IMR-90 (cell line): ENCODE measurements at regions not wholly inside any gene's neighbourhood (a gene's known extent, or its start where the extent isn't known, plus 50 kb on each side); places are given as distances from the start of the nearest gene placed in this dataset.

Source experiments
- ATAC-seq: fragments of 200-7000 bp; cut with Tn5 transposase; 2 replicates; pipeline ENCODE4 v1.9.1; 2020; ENCODE audit warnings: low read depth, mild to moderate bottlenecking, moderate library complexity
- BruUV-seq: library from RNA; stranded (reverse); fragments of 400-500 nt; replicated peaks from 2 replicates; lab custom pipeline; 2021; lab: Mats Ljungman, UMichigan
- CTCF ChIA-PET: fragments of 300-600 bp; formaldehyde crosslinking; extraction: SDS; loops from one replicate; lab custom pipeline; 2021; ENCODE audit warnings: antibody characterized with exemption; lab: Yijun Ruan, JAX
- POLR2A ChIA-PET: fragments of 300-600 bp; sonication (Branson Sonifier 250); formaldehyde crosslinking; loops from one replicate; lab custom pipeline; 2022; ENCODE audit warnings: antibody characterized with exemption; ENCODE audit not compliant: unreplicated experiment; lab: Charles Lee
- DNase-seq: peaks from one replicate; pipeline ENCODE4 v3.0.0; 2013
- H2AFZ ChIP-seq: replicated peaks from 2 replicates; pipeline ENCODE3; 2013; ENCODE audit warnings: low read length, mild to moderate bottlenecking; ENCODE audit not compliant: poor library complexity
- H2AK5ac ChIP-seq: 2 replicates; pipeline ENCODE4 v1.6.1; 2013; ENCODE audit warnings: low read depth, low read length, inconsistent platforms
- H2AK9ac ChIP-seq: replicated peaks from 2 replicates; pipeline ENCODE3; 2013; ENCODE audit warnings: mild to moderate bottlenecking, low read depth, low read length, moderate library complexity; ENCODE audit not compliant: poor library complexity
- H2BK120ac ChIP-seq: 2 replicates; pipeline ENCODE4 v1.6.1; 2013; ENCODE audit warnings: low read depth, low read length, inconsistent platforms
- H2BK15ac ChIP-seq: 3 replicates; pipeline ENCODE4 v1.6.1; 2013; ENCODE audit warnings: low read depth, low read length, inconsistent platforms
- H2BK20ac ChIP-seq: 2 replicates; pipeline ENCODE4 v1.6.1; 2013; ENCODE audit warnings: low read depth, mild to moderate bottlenecking, inconsistent platforms, low read length, moderate library complexity
- H2BK5ac ChIP-seq: 2 replicates; pipeline ENCODE4 v1.6.1; 2013; ENCODE audit warnings: mild to moderate bottlenecking, low read depth, low read length, inconsistent platforms; ENCODE audit not compliant: poor library complexity, severe bottlenecking
- H3K14ac ChIP-seq: replicated peaks from 2 replicates; pipeline ENCODE4 v1.6.1; 2013; ENCODE audit warnings: low read depth, low read length, inconsistent platforms
- H3K18ac ChIP-seq: 2 replicates; pipeline ENCODE4 v1.6.1; 2013; ENCODE audit warnings: low read depth, low read length, control low read depth
- H3K23ac ChIP-seq: 2 replicates; pipeline ENCODE4 v1.6.1; 2013; ENCODE audit warnings: low read depth, low read length, inconsistent platforms
- H3K27ac ChIP-seq: 2 replicates; pipeline ENCODE4 v1.5.1; 2013; ENCODE audit warnings: mild to moderate bottlenecking, control low read depth, low read length; ENCODE audit not compliant: insufficient read depth
- H3K27me3 ChIP-seq: 2 replicates; pipeline ENCODE4 v1.6.1; 2013; ENCODE audit warnings: low read length; ENCODE audit not compliant: control insufficient read depth, insufficient read depth
- H3K36me3 ChIP-seq: 2 replicates; pipeline ENCODE4 v1.6.1; 2013; ENCODE audit warnings: low read length, mixed read lengths; ENCODE audit not compliant: control insufficient read depth, insufficient read depth
- H3K4ac ChIP-seq: 2 replicates; pipeline ENCODE4 v1.6.1; 2013; ENCODE audit warnings: low read depth, low read length, inconsistent platforms
- H3K4me1 ChIP-seq: 2 replicates; pipeline ENCODE4 v1.6.1; 2013; ENCODE audit warnings: low read length, mixed read lengths; ENCODE audit not compliant: control insufficient read depth, insufficient read depth
- H3K4me2 ChIP-seq: 2 replicates; pipeline ENCODE4 v1.6.1; 2013; ENCODE audit warnings: low read depth, mild to moderate bottlenecking, control low read depth, low read length, moderate library complexity
- H3K4me3 ChIP-seq: 2 replicates; pipeline ENCODE4 v1.5.1; 2013; ENCODE audit warnings: low read depth, mild to moderate bottlenecking, control low read depth, low read length, moderate library complexity; ENCODE audit not compliant: insufficient read depth
- H3K56ac ChIP-seq: 2 replicates; pipeline ENCODE4 v1.6.1; 2013; ENCODE audit warnings: low read length, inconsistent platforms; ENCODE audit not compliant: insufficient read depth; ENCODE audit errors: extremely low read depth
- H3K79me1 ChIP-seq, 2 experiments: 2 replicates each; pipeline ENCODE4 v1.6.1; 2013; ENCODE audit warnings: low read length in 2 of 2, inconsistent platforms in 1 of 2, low read depth in 1 of 2
- H3K9ac ChIP-seq: 2 replicates; pipeline ENCODE4 v1.6.1; 2013; ENCODE audit warnings: low read depth, low read length, control low read depth
- H3K9me1 ChIP-seq: 2 replicates; pipeline ENCODE4 v1.6.1; 2013; ENCODE audit warnings: low read length, inconsistent platforms; ENCODE audit not compliant: insufficient read depth
- H3K9me3 ChIP-seq: 2 replicates; pipeline ENCODE4 v1.6.1; 2013; ENCODE audit warnings: low read length; ENCODE audit not compliant: control insufficient read depth, insufficient read depth
- H4K20me1 ChIP-seq: 2 replicates; pipeline ENCODE4 v1.6.1; 2013; ENCODE audit warnings: low read length, inconsistent platforms; ENCODE audit not compliant: insufficient read depth
- H4K5ac ChIP-seq: 2 replicates; pipeline ENCODE4 v1.6.1; 2013; ENCODE audit warnings: mild to moderate bottlenecking, low read depth, low read length, control low read depth
- H4K8ac ChIP-seq, 2 experiments: 2 replicates each; pipeline ENCODE4 v1.6.1; 2013; ENCODE audit warnings: low read depth in 2 of 2, low read length in 2 of 2, control low read depth in 1 of 2, inconsistent platforms in 1 of 2
- H4K91ac ChIP-seq: 2 replicates; pipeline ENCODE4 v1.6.1; 2013; ENCODE audit warnings: low read depth, low read length, inconsistent platforms; ENCODE audit not compliant: insufficient read depth
- BHLHE40 ChIP-seq: fragments of 150-350 bp; IDR thresholded peaks from 2 replicates; pipeline ENCODE4 v1.6.1; 2016; ENCODE audit warnings: mild to moderate bottlenecking, low read depth, low read length
- CHD1 ChIP-seq: IDR thresholded peaks from 2 replicates; pipeline ENCODE4 v1.6.1; 2012; ENCODE audit warnings: low read depth, low read length, improper control_type of control experiment
- FOS ChIP-seq: fragments of 150-350 bp; IDR thresholded peaks from 2 replicates; pipeline ENCODE4 v1.6.1; 2016; ENCODE audit warnings: low read depth, low read length
- MAZ ChIP-seq: IDR thresholded peaks from 2 replicates; pipeline ENCODE4 v1.6.1; 2012; ENCODE audit warnings: low read depth, mild to moderate bottlenecking, low read length, improper control_type of control experiment, moderate library complexity, borderline replicate concordance
- NFE2L2 ChIP-seq: fragments of 150-350 bp; IDR thresholded peaks from 2 replicates; pipeline ENCODE4 v1.6.1; 2016; ENCODE audit warnings: low read depth, mild to moderate bottlenecking, low read length
- POLR2A ChIP-seq: IDR thresholded peaks from 2 replicates; pipeline ENCODE4 v1.6.1; 2012; ENCODE audit warnings: mild to moderate bottlenecking, low read depth, low read length
- RAD21 ChIP-seq: IDR thresholded peaks from 2 replicates; pipeline ENCODE4 v1.6.1; 2012; ENCODE audit warnings: low read length, improper control_type of control experiment
- RFX5 ChIP-seq: IDR thresholded peaks from 2 replicates; pipeline ENCODE4 v1.8.0; 2012; ENCODE audit warnings: low read depth, mild to moderate bottlenecking, low read length, moderate library complexity
- WGBS, 2 experiments: methylation state at CpG; one replicate each; pipeline versions ENCODE4 v1.1.5 to v1.1.7; 2013; ENCODE audit warnings: missing lambda C conversion rate in 2 of 2; ENCODE audit not compliant: insufficient read length in 1 of 2; ENCODE audit errors: extremely low coverage in 2 of 2; 5-methylcytosine and 5-hydroxymethylcytosine counted together
- dilution Hi-C: fragments of 300-500 bp; cut with HindIII; formaldehyde crosslinking; loops from one replicate; pipeline ENCODE4 v1.14.3; 2018; ENCODE audit warnings: low sequenced_read_pairs; ENCODE audit not compliant: unreplicated experiment
- in situ Hi-C: fragments of 300-500 bp; cut with MboI; formaldehyde crosslinking; loops from 3 replicates; pipeline ENCODE4 v1.14.3; 2019; ENCODE audit warnings: low sequenced_read_pairs, inconsistent platforms, mixed read lengths
- intact Hi-C: fragments of 100-400 bp; cut with micrococcal nuclease; formaldehyde crosslinking; loops from 2 replicates; pipeline ENCODE4 v1.10.0; 2022
- TF ChIP-seq, protein P1 (sequence below): conservative IDR thresholded peaks from 2 replicates; pipeline ENCODE4 v1.5.1; 2012; ENCODE audit warnings: mild to moderate bottlenecking, low read depth, low read length, improper control_type of control experiment
- TF ChIP-seq, protein P2 (sequence below): fragments of 150-350 bp; IDR thresholded peaks from 2 replicates; pipeline ENCODE4 v1.6.1; 2017; ENCODE audit warnings: mild to moderate bottlenecking, antibody characterized with exemption, low read length, low read depth

DNA sequence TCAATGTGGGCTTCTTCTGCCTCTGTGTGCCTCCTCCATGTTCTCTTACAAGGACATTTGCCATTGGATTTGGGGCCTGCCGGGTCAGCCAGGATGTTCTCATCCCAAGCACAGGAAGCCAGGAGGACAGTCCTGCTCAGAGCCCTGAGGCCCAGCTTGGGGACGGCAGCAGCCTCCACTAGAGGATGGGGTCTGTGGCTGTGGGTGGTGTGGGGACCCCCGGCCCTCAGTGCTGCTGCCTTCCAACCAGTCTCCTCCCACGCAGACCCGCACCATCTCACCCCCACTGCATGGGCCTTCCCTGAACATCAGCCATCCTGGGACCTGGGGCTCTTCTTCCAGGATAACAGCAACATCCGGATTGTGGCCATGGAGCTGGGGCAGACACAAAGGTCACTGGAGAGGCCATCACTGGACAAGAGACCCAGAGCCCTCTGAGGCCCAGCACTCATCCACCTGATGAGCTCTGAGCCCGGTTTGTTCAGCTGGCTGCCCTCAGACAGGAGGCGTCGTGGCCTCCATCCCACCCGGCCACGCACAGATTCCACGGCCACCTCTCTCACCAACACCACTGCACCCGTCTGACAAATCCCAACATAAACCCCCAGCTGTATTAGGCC, 56.5 kb upstream of the C14orf180 start:
- Histone ChIP-seq H3K9me1 (no peaks in the 10 kb centered on the region), H3K18ac (no peak overlapping the region), H3K9ac (no peak overlapping the region), H3K14ac (no peak overlapping the region), H2AK9ac (no peak overlapping the region), H2BK120ac (no peak overlapping the region), H4K91ac (no peak overlapping the region), H3K4me3 (no peak overlapping the region), H2AFZ (no peak overlapping the region), H2BK15ac (no peak overlapping the region), H2BK20ac (no peak overlapping the region), H4K5ac (no peak overlapping the region), H2AK5ac (no peak overlapping the region), H3K4me2 (no peak overlapping the region), H3K27me3 (no peaks in the 10 kb centered on the region), H3K4ac (no peak overlapping the region), H3K4me1 (no peaks in the 10 kb centered on the region), H3K27ac (no peak overlapping the region), H3K9me3 (peaks cover 24% of the 10 kb centered on the region), H4K8ac (no peak overlapping the region), H3K23ac (no peak overlapping the region), H2BK5ac (no peak overlapping the region), H3K79me1 (no peaks in the 10 kb centered on the region), H4K20me1 (no peaks in the 10 kb centered on the region), H3K36me3 (no peaks in the 10 kb centered on the region), H3K56ac (no peak overlapping the region)
- dilution Hi-C loops (no loop called here), in situ Hi-C loops (no loop called here), intact Hi-C loops (no loop called here)
- 36% methylated on average over 2 of the region's 13 CpGs; no CpG with 5 or more reads in 1 of the 2 experiments for whole genome bisulfite sequencing, 2 experiments
- no peak for ATAC-seq
- CTCF ChIA-PET = no interaction called here
- DNase-seq = no peak
- POLR2A ChIA-PET = no interaction called here
- TF ChIP-seq RAD21 (no peak), CHD1 (no peak), BHLHE40 (no peak), FOS (no peak), MAZ (no peak), NFE2L2 (no peak), RFX5 (no peak), POLR2A (no peak)
- TF ChIP-seq, protein P1, sequence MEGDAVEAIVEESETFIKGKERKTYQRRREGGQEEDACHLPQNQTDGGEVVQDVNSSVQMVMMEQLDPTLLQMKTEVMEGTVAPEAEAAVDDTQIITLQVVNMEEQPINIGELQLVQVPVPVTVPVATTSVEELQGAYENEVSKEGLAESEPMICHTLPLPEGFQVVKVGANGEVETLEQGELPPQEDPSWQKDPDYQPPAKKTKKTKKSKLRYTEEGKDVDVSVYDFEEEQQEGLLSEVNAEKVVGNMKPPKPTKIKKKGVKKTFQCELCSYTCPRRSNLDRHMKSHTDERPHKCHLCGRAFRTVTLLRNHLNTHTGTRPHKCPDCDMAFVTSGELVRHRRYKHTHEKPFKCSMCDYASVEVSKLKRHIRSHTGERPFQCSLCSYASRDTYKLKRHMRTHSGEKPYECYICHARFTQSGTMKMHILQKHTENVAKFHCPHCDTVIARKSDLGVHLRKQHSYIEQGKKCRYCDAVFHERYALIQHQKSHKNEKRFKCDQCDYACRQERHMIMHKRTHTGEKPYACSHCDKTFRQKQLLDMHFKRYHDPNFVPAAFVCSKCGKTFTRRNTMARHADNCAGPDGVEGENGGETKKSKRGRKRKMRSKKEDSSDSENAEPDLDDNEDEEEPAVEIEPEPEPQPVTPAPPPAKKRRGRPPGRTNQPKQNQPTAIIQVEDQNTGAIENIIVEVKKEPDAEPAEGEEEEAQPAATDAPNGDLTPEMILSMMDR = no peak
- TF ChIP-seq, protein P2, sequence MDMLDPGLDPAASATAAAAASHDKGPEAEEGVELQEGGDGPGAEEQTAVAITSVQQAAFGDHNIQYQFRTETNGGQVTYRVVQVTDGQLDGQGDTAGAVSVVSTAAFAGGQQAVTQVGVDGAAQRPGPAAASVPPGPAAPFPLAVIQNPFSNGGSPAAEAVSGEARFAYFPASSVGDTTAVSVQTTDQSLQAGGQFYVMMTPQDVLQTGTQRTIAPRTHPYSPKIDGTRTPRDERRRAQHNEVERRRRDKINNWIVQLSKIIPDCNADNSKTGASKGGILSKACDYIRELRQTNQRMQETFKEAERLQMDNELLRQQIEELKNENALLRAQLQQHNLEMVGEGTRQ = no peak
- no TSS peak for BruUV-seq
